Stomach smooth muscle (tissue), 2 donors: ENCODE measurements at regions not wholly inside any gene's neighbourhood (a gene's known extent, or its start where the extent isn't known, plus 50 kb on each side); places are given as distances from the start of the nearest gene placed in this dataset.

Experiments used
- H3K27ac ChIP-seq: one replicate; pipeline ENCODE4 v1.7.0; 2013; ENCODE audit warnings: mild to moderate bottlenecking, low read length, inconsistent platforms
- H3K27me3 ChIP-seq, 2 donors: one replicate each; pipeline ENCODE4 v1.7.0; 2013; ENCODE audit warnings: low read length in 2 of 2; ENCODE audit not compliant: insufficient read depth in 2 of 2, control insufficient read depth in 1 of 2
- H3K36me3 ChIP-seq, 2 donors: one replicate each; pipeline ENCODE4 v1.7.0; 2013; ENCODE audit warnings: low read length in 2 of 2; ENCODE audit not compliant: control insufficient read depth in 2 of 2, insufficient read depth in 2 of 2
- H3K4me1 ChIP-seq: one replicate; pipeline ENCODE4 v1.7.0; 2013; ENCODE audit warnings: low read length; ENCODE audit not compliant: control insufficient read depth, insufficient read depth
- H3K4me3 ChIP-seq, 2 donors: one replicate each; pipeline ENCODE4 v1.7.0; 2013; ENCODE audit warnings: low read length in 2 of 2
- H3K9ac ChIP-seq, 2 donors: one replicate each; pipeline ENCODE4 v1.7.0; 2013; ENCODE audit warnings: low read length in 2 of 2, mild to moderate bottlenecking in 1 of 2
- H3K9me3 ChIP-seq, 2 donors: one replicate each; pipeline ENCODE4 v1.7.0; 2013; ENCODE audit warnings: low read length in 2 of 2; ENCODE audit not compliant: control insufficient read depth in 2 of 2
- donor health status: healthy.
- donor health status: Pancreatic carcinoma.

- H3K9me3 ChIP-seq: no peaks in the 10 kb centered on the region
Measured at GRCh38 chr12:59158066-59158465, 237.8 kb upstream of the LRIG3 start.

GRCh38 chr12:59155448-59155847, 235.1 kb upstream of the LRIG3 start:
- no peak overlapping the region for H3K4me3 ChIP-seq
- no peaks in the 10 kb centered on the region for H3K27me3 ChIP-seq
- H3K9ac ChIP-seq: no peak overlapping the region
- H3K27ac ChIP-seq: no peak overlapping the region
- no peaks in the 10 kb centered on the region for H3K9me3 ChIP-seq
- no peaks in the 10 kb centered on the region for H3K36me3 ChIP-seq
- no peaks in the 10 kb centered on the region for H3K4me1 ChIP-seq

More at GRCh38 chr12:59158066-59158465, 237.8 kb upstream of the LRIG3 start:
- no peak overlapping the region for H3K4me3 ChIP-seq
- H3K4me1 ChIP-seq: no peaks in the 10 kb centered on the region
- no peak overlapping the region for H3K27ac ChIP-seq
- H3K36me3 ChIP-seq: no peaks in the 10 kb centered on the region
- H3K9ac ChIP-seq: no peak overlapping the region
- H3K27me3 ChIP-seq: no peaks in the 10 kb centered on the region

- Histone ChIP-seq H3K27ac (no peak overlapping the region), H3K9ac (no peak overlapping the region), H3K27me3 (no peaks in the 10 kb centered on the region), H3K4me3 (no peak overlapping the region), H3K36me3 (no peaks in the 10 kb centered on the region), H3K4me1 (no peaks in the 10 kb centered on the region), H3K9me3 (no peaks in the 10 kb centered on the region)
Measured at GRCh38 chr12:59151243-59151642, 230.9 kb upstream of the LRIG3 start.

GRCh38 chr12:59149995-59150642, 229.8 kb upstream of the LRIG3 start:
- H3K27me3 ChIP-seq: no peaks in the 10 kb centered on the region
- H3K4me1 ChIP-seq: no peaks in the 10 kb centered on the region
- no peak overlapping the region for H3K27ac ChIP-seq
- no peak overlapping the region for H3K4me3 ChIP-seq
- H3K9ac ChIP-seq: no peak overlapping the region
- no peaks in the 10 kb centered on the region for H3K9me3 ChIP-seq
- H3K36me3 ChIP-seq: no peaks in the 10 kb centered on the region

- no peaks in the 10 kb centered on the region for H3K27me3 ChIP-seq
- H3K36me3 ChIP-seq: no peaks in the 10 kb centered on the region
- no peaks in the 10 kb centered on the region for H3K4me1 ChIP-seq
- no peaks in the 10 kb centered on the region for H3K9me3 ChIP-seq
- no peak overlapping the region for H3K9ac ChIP-seq
- H3K27ac ChIP-seq: no peak overlapping the region
- H3K4me3 ChIP-seq: no peak overlapping the region
Measured at GRCh38 chr12:59147791-59148190, 227.5 kb upstream of the LRIG3 start.

GRCh38 chr12:59142183-59142790, 222.0 kb upstream of the LRIG3 start:
- no peaks in the 10 kb centered on the region for H3K4me1 ChIP-seq
- H3K27me3 ChIP-seq: no peaks in the 10 kb centered on the region
- H3K4me3 ChIP-seq: no peak overlapping the region
- no peak overlapping the region for H3K27ac ChIP-seq
- H3K9me3 ChIP-seq: no peaks in the 10 kb centered on the region
- no peak overlapping the region for H3K9ac ChIP-seq
- no peaks in the 10 kb centered on the region for H3K36me3 ChIP-seq

GRCh38 chr12:59134750-59135149, 214.4 kb upstream of the LRIG3 start:
- no peaks in the 10 kb centered on the region for H3K9me3 ChIP-seq
- no peaks in the 10 kb centered on the region for H3K27me3 ChIP-seq
- H3K4me1 ChIP-seq: no peaks in the 10 kb centered on the region
- no peak overlapping the region for H3K9ac ChIP-seq
- no peaks in the 10 kb centered on the region for H3K36me3 ChIP-seq
- no peak overlapping the region for H3K4me3 ChIP-seq
- H3K27ac ChIP-seq: no peak overlapping the region

- Histone ChIP-seq H3K9me3 (no peaks in the 10 kb centered on the region), H3K4me3 (no peak overlapping the region), H3K9ac (no peak overlapping the region), H3K27me3 (no peaks in the 10 kb centered on the region), H3K4me1 (no peaks in the 10 kb centered on the region), H3K36me3 (no peaks in the 10 kb centered on the region), H3K27ac (no peak overlapping the region)
Measured at GRCh38 chr12:59131462-59131861, 211.2 kb upstream of the LRIG3 start.

- no peaks in the 10 kb centered on the region for H3K27me3 ChIP-seq
- H3K4me1 ChIP-seq: no peaks in the 10 kb centered on the region
- no peaks in the 10 kb centered on the region for H3K9me3 ChIP-seq
- H3K4me3 ChIP-seq: no peak overlapping the region
- no peaks in the 10 kb centered on the region for H3K36me3 ChIP-seq
- H3K27ac ChIP-seq: no peak overlapping the region
- H3K9ac ChIP-seq: no peak overlapping the region
Measured at GRCh38 chr12:59122784-59123183, 202.5 kb upstream of the LRIG3 start.

- Histone ChIP-seq H3K9ac (no peak overlapping the region), H3K27me3 (no peaks in the 10 kb centered on the region), H3K4me3 (no peak overlapping the region), H3K27ac (no peak overlapping the region), H3K36me3 (no peaks in the 10 kb centered on the region), H3K4me1 (no peaks in the 10 kb centered on the region), H3K9me3 (no peaks in the 10 kb centered on the region)
Measured at GRCh38 chr12:59121451-59121850, 201.1 kb upstream of the LRIG3 start.

GRCh38 chr12:59119676-59120075, 199.4 kb upstream of the LRIG3 start:
- Histone ChIP-seq H3K27me3 (no peaks in the 10 kb centered on the region), H3K36me3 (no peaks in the 10 kb centered on the region), H3K9me3 (no peaks in the 10 kb centered on the region), H3K4me3 (no peak overlapping the region), H3K27ac (no peak overlapping the region), H3K9ac (no peak overlapping the region), H3K4me1 (no peaks in the 10 kb centered on the region)
